ENCODE measurements at regions not wholly inside any gene's neighbourhood (a gene's known extent, or its start where the extent isn't known, plus 50 kb on each side); places are given as distances from the start of the nearest gene placed in this dataset.

DNA sequence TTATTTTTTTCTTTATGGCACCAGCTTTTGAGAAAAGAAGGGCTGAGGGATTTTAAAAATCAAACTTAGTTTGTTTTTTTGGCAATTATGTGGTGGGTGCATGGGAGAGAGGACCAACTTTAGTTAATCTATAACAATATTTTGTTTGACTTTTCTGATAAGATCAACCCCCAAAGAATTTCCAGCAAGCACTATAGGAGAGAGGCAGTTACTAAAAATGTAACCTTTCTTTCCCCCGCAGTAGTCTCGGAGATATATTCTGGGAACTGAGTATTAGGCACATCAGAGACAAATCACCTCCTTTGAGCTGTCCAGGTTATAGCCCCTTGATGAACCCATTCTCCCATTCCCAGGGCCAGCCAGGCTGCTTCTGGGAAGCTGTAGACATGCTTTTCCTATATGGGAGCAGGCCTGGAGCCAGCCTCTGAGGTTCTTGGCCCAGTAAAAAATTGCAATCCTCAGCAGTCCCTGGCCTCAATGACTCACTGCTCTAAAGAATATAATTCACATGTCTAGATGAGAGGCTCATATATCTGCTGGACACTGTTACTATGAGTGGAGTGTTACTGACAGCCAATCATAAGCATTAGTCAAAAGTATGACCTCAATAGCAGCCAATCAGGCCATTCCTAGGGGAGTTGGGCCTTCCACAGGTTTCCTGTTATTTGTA is 138.3 kb upstream of the AGBL1 start:
- DNase-seq (ENCODE audit: low read depth) = no peak

GRCh38 chr15:85942632-85943031 is 137.0 kb upstream of the AGBL1 start:
- DNase-seq (ENCODE audit: low read depth) = no peak

DNA sequence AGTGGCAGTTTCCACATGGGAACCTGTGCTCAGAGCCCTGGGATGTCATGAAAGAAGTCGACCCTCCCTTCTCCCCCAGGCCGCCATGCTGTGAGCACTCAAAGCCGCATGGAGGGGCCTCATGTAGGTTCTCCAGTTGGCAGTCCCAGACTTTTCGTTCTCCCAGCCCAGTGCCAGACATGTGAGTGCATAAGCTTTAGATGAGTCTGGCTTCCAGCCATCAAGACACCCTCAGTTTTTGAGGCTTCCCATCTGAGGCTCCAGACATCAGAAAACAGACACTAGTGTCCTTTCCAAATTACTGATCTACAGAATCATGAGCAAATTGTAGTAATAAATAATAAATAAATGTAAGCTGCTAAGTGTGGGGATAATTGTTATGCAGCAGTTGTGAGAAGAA is 136.5 kb upstream of the AGBL1 start:
- DNase-seq (ENCODE audit: low read depth) = no peak

DNA sequence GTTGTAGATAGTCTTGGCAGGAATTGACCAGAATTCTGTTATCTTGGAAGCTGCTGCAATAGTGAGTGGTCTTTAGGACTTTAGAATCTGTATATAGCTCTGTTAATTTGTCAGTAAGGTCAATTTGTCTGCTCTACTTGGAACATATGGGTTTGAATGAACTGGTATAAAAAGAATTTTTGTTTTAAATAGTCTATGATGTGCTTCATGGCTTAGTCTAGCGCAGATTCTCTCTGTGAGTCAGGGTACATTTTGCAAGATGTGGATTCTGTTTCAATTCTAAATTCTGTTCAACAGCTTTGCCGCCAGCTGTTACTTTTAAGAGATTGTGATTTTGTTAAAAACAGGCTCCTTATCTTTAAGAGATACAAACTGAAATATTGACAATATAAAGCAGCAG is 135.9 kb upstream of the AGBL1 start:
- no peak for DNase-seq (ENCODE audit: low read depth)

DNA sequence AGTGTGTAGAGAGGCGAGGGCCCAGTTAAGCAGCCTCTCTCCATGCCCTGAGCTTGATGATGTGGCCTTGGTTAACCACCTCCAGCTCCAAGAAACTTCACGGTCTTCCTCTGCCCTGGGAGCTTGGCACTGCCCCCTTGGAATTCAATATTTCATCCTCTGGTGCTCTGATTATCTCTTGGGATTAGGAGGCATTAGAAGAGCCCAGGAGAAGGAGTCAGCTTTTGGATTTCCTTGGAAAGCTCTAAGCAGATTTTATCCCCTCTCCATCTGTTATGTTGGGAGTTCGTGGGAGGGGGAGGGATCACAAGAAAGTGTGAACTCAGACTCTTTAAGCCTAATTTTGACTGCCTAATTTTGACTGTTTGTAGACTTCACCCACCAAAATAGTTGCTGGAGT is 132.7 kb upstream of the AGBL1 start:
- no peak for DNase-seq (ENCODE audit: low read depth)

GRCh38 chr15:85947936-85948335 is 131.7 kb upstream of the AGBL1 start:
- DNase-seq (ENCODE audit: low read depth) = no peak

- DNase-seq (ENCODE audit: low read depth) = no peak
Observed at GRCh38 chr15:85950101-85950500, 129.6 kb upstream of the AGBL1 start.

- no peak for DNase-seq (ENCODE audit: low read depth)
Observed at GRCh38 chr15:85954586-85954985, 125.1 kb upstream of the AGBL1 start.

- no peak for DNase-seq (ENCODE audit: low read depth)
Observed at GRCh38 chr15:85955501-85956391, 123.9 kb upstream of the AGBL1 start.

- no peak for DNase-seq (ENCODE audit: low read depth)
Observed at GRCh38 chr15:85956532-85957275, 123.0 kb upstream of the AGBL1 start.

- DNase-seq (ENCODE audit: low read depth) = no peak
Observed at GRCh38 chr15:85959611-85960010, 120.1 kb upstream of the AGBL1 start.

DNA sequence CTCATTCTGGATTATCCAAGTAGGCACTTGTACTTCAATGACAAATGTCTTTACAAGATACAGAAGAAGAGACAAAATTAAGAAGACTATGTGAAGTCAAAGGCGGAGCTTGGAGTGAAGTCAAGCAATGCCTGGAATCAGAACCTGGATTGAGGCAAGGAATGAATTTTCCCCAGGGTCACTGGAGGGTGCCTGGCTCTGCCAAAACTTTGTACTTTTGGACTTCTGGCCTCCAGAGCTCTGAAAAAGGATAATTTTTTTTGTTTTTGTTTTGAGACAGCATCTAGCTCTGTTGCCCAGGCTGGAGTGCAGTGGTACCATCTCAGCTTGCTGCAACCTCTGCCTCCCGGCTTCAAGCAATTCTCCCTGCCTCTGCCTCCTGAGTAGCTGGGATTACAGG is 119.3 kb upstream of the AGBL1 start:
- no peak for DNase-seq (ENCODE audit: low read depth)

DNA sequence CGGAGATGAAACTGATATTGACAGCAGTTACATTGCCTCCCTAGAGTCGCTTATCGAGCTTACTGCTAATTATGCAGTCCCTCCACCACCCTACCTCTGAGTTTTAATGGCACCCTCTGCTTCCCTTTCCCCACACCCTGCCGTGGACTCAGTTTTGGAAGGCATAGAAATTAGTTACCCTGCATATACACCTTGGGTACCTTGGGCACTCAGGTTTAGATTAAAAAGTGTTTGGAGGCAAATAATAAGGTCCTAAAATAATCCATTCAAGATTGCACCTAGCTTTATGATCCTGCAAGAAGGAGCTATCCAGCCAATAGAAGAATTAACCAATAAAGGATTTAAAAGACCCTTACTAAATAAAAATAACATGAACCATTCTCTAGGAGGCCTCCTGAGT is 117.8 kb upstream of the AGBL1 start:
- no peak for DNase-seq (ENCODE audit: low read depth)

DNA sequence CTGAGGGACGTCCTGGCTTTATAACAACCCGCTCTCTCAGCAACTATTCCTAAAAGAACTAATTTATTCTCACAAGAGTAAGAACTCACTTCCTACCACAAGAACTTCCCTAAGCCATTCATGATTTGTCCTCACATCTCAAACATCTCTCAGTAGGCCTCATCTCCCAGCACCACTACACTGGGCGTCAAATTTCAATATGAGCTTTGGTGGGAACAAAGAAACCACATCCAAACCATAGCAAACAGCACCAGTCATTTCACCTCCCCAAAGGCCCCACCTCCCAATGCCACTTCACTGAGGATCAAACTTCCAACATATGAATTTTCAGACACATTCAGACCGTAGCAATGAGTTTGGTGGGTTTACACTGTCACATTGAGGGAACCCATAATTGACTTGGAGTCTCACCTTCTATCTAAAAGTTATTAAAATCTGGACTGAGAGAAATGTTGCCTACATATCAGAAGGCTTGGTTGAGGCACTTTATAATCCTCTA is 116.4 kb upstream of the AGBL1 start:
- no peak for DNase-seq (ENCODE audit: low read depth)

DNA sequence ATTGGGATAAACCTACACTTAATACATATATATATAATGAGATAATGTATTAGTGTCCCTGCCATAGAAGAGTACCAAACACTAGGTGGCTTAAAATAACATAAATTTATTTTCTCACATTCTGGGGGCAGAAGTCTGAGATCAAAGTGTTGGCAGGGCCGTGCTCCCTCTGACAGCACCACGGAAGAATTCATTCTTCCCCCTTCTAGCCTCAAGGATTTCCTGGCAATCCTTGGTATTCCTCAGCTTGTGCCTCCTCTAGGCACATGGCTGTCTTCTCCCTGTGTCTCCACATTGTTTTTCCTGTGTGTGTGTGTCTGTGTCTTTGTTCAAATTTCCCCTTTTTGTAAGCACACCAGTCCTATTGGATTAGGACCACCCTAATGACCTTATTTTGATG is 115.2 kb upstream of the AGBL1 start:
- DNase-seq (ENCODE audit: low read depth) = no peak

- DNase-seq (ENCODE audit: low read depth) = no peak
Observed at GRCh38 chr15:85967553-85967952, 112.1 kb upstream of the AGBL1 start.

DNA sequence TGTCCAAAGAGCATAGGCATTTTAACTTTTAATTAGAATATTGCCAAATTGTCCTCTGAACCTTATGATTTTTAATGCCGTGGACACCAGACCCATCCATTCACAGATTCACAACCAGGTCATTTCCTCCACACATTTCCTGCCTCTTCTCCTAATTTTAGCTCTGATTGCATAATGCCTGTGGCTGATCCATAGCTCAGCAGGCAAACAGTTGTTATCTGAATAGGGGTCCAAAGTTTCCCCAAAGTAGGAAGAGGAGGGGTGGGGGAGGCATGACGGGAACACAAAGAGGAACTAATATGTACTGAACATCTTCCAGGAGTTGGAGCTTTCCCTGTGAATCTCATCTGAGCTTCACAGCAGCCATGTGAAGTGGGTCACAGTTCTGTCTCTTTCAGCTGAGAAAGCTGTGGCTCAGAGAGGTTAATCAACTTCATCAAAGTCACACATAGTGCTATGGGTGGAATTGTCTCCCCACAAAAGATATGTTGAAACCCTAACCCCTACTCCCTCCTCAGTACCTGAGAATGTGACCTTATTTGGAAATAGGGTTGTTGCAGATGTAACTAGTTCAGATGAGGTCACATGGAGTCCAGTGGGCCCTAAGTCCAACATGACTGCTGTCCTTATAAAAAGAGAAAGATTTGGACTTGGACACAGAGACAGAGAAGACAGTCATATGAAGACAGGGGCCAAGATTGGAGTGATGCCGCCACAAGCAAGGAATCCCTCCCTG is 106.7 kb upstream of the AGBL1 start:
- DNase-seq (ENCODE audit: low read depth) = no peak

GRCh38 chr15:85973584-85974347 is 105.9 kb upstream of the AGBL1 start:
- no peak for DNase-seq (ENCODE audit: low read depth)

DNA sequence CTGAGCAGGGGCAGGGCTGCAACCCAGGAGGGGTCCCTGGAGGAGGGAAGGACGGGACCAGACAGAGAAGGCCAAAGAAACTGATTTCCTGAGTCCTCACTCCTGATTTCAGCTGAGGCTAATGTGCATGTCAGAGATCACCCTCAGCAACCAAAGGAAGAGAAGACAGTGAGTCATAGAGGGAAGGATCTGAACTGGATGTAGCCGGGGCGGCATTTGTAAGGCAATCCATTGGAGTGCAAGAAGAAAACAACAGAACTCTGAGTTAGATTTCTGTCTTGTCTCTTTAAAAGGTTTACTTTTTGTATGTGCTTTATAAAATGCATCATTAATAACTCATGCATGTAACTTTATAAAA is 105.3 kb upstream of the AGBL1 start:
- no peak for DNase-seq (ENCODE audit: low read depth)

GRCh38 chr15:85974742-85975141 is 104.9 kb upstream of the AGBL1 start:
- no peak for DNase-seq (ENCODE audit: low read depth)

GRCh38 chr15:85976102-85976501 is 103.6 kb upstream of the AGBL1 start:
- no peak for DNase-seq (ENCODE audit: low read depth)

Data from stimulated activated CD4-positive, alpha-beta T cell treated with anti-CD3 and anti-CD28 coated beads, Interleukin-2, amount 100 ng/mL, for 4 hours (primary cell).